Head of caudate nucleus (tissue), 42 donors: ENCODE measurements at regions not wholly inside any gene's neighbourhood (a gene's known extent, or its start where the extent isn't known, plus 50 kb on each side); places are given as distances from the start of the nearest gene placed in this dataset.
"Not testable (repeated sequence)": the region's sequence is repeated elsewhere in the genome, so short reads cannot be mapped to it uniquely, and the experiment has no call there.

Experiments used
- DNase-seq, 42 donors: peaks; one replicate each; pipeline versions ENCODE4 v3.0.0 to v3.0.0-alpha.2; 2020 to 2021; ENCODE audit warnings: mixed read lengths in 7 of 42
- intact Hi-C: fragments of 100-400 bp; cut with DNase I; formaldehyde crosslinking; loops from one replicate; pipeline ENCODE4 v1.15.0; 2022

- DNase-seq: no peak
- intact Hi-C loops: no loop called here
Measured at GRCh38 chr1:195218428-195219212, 1389.6 kb downstream of the KCNT2 start.

GRCh38 chr1:195202241-195202640, 1406.0 kb downstream of the KCNT2 start:
- no peak for DNase-seq
- intact Hi-C loops: no loop called here

- intact Hi-C loops: no loop called here
- DNase-seq: no peak
Measured at GRCh38 chr1:195200772-195201171, 1407.5 kb downstream of the KCNT2 start.

DNA sequence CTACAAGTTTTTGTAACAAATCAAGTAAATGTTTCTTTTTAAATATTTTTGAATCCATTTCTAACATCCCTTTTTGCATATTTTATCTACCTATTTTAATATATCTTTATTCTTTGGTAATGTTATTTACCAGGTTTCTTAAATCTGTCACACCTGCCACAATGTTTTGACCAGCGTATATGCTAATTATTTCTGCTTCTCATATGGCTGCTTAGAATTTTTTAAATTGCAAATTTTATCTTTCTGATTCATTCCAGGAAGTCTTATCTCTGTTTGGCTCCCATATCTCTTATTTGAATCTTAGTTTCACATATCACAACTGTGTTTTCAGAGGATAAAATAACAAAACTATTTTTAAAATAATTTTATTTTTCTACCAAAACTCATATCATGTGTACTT, 1411.1 kb downstream of the KCNT2 start:
- intact Hi-C loops: no loop called here
- DNase-seq: no peak

- intact Hi-C loops: no loop called here
- no peak for DNase-seq
Measured at GRCh38 chr1:195195423-195196057, 1412.7 kb downstream of the KCNT2 start.

GRCh38 chr1:195193134-195193533, 1415.1 kb downstream of the KCNT2 start:
- intact Hi-C loops: no loop called here
- DNase-seq: no peak

- DNase-seq: no peak
- intact Hi-C loops: no loop called here
Measured at GRCh38 chr1:195188821-195189220, 1419.4 kb downstream of the KCNT2 start.

- intact Hi-C loops: no loop called here
- DNase-seq: no peak
Measured at GRCh38 chr1:195186544-195186943, 1421.7 kb downstream of the KCNT2 start.

- intact Hi-C loops: no loop called here
- DNase-seq: no peak
Measured at GRCh38 chr1:195185736-195186135, 1422.5 kb downstream of the KCNT2 start.

- DNase-seq: no peak
- intact Hi-C loops: no loop called here
Measured at GRCh38 chr1:195185321-195185720, 1422.9 kb downstream of the KCNT2 start.

DNA sequence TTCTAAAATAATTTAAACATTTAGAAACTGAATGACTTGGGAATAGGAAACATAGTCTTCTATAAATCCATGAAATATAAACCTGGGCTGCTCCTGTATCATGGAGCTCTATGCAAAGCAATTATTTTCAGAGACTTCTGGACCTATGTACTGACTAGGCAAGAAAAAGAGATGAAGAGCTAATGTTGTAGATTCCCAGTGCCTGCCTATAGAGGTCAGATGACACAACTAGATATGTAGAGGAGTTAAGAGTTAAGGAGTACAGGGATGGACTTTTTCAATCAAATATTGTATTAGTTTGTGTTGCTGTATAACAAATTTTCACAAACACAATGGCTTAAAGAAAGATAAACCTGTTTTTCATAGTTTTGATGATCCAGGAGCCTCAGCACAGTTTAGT, 1434.5 kb downstream of the KCNT2 start:
- intact Hi-C loops: no loop called here
- DNase-seq: no peak

DNA sequence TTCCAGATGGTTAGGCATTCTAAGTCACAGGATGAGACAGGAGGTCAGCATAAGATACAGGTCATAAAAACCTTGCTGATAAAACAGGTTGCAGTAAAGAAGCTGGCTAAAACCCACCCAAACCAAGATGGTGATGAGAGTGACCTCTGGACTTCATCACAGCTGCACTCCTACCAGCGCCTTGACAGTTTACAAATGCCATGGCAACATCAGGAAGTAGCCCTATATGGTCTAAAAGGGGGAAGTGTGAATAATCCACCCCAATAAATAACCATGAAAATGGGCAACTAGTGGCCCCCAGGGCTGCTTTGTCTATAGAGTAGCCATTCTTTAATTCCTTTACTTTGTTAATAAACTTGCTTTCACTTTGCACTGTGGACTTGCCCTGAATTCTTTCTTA, 1448.4 kb downstream of the KCNT2 start:
- intact Hi-C loops, DNase-seq: not testable (repeated sequence)

GRCh38 chr1:195158091-195158490, 1450.1 kb downstream of the KCNT2 start:
- DNase-seq: no peak
- intact Hi-C loops: no loop called here

GRCh38 chr1:195153107-195153506, 1455.1 kb downstream of the KCNT2 start:
- intact Hi-C loops: no loop called here
- no peak for DNase-seq

- DNase-seq: no peak
- intact Hi-C loops: no loop called here
Measured at GRCh38 chr1:195150768-195151167, 1457.5 kb downstream of the KCNT2 start.

DNA sequence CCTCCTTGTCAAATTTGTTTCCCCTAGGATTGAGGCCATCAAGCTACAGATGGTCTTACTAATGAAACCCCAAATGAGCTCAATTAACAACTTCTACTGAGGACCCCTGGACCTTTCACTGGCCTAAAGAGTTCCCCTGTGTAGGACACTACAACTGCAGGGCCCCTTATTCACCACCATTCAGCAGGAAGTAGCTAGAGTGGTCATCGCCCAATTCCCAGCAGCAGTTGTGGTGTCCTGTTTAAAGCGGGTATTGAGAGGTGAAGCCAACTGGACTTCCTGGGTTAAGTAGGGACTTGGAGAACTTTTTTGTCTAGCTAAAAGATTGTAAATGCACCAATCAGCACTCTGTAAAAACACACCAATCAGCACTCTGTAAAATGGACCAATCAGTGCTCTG, 1466.9 kb downstream of the KCNT2 start:
- no peak for DNase-seq
- intact Hi-C loops: no loop called here

GRCh38 chr1:195130598-195130997, 1477.6 kb downstream of the KCNT2 start:
- no peak for DNase-seq
- intact Hi-C loops: no loop called here

GRCh38 chr1:195122497-195122896, 1485.7 kb downstream of the KCNT2 start:
- intact Hi-C loops: no loop called here
- no peak for DNase-seq

DNA sequence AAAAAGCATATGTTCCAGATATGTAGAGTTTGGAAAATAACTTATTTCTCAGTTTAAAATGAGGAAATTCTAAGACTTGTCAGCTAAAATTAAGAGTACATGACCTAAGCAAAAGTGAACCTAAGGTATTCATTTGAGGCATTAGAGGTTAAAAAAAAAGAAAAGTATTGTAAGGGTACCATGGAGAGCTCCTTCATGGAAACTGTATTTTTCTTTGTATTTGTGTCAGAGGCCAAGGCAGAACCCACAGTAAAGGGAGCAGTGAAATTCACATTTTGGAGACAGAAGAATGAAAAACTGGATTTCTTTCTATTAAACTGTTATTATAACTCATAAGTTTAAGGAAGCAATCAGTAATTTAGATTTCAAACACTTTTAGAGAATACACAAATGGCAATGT, 1494.8 kb downstream of the KCNT2 start:
- no peak for DNase-seq
- intact Hi-C loops: no loop called here

GRCh38 chr1:195105773-195106172, 1502.5 kb downstream of the KCNT2 start:
- no peak for DNase-seq
- intact Hi-C loops: no loop called here

- DNase-seq: no peak
- intact Hi-C loops: no loop called here
Measured at GRCh38 chr1:195105281-195105680, 1503.0 kb downstream of the KCNT2 start.
